Smooth muscle cell (in vitro differentiated cells): ENCODE measurements at regions not wholly inside any gene's neighbourhood (a gene's known extent, or its start where the extent isn't known, plus 50 kb on each side); places are given as distances from the start of the nearest gene placed in this dataset.
A peak's percentile ranks its signal among the peaks of the same experiment; 100 is the strongest.

Source experiments
- DNase-seq: peaks from one replicate; lab custom pipeline; 2025; ENCODE audit not compliant: unreplicated experiment; lab: John Stamatoyannopoulos, UW
- H2AFZ ChIP-seq: fragments of 200-600 bp; sonication (generic); 2 replicates; pipeline ENCODE4 v1.6.0; 2016; ENCODE audit warnings: antibody characterized with exemption, low read depth, mild to moderate bottlenecking
- H3F3A ChIP-seq: fragments of 200-600 bp; sonication (generic); 2 replicates; pipeline ENCODE4 v1.6.0; 2017; ENCODE audit warnings: antibody characterized with exemption, low read depth
- H3K27ac ChIP-seq: fragments of 200-600 bp; sonication (generic); 2 replicates; pipeline ENCODE4 v1.5.1; 2016; ENCODE audit warnings: low read depth, mild to moderate bottlenecking
- H3K27me3 ChIP-seq: fragments of 200-600 bp; sonication (generic); 2 replicates; pipeline ENCODE4 v1.6.1; 2016; ENCODE audit warnings: low read depth, mild to moderate bottlenecking
- H3K36me3 ChIP-seq: fragments of 200-600 bp; sonication (generic); 2 replicates; pipeline ENCODE4 v1.5.1; 2016; ENCODE audit warnings: low read depth
- H3K4me1 ChIP-seq: fragments of 200-600 bp; sonication (generic); 2 replicates; pipeline ENCODE4 v1.5.1; 2016; ENCODE audit warnings: low read depth
- H3K4me2 ChIP-seq: fragments of 200-600 bp; sonication (generic); 2 replicates; pipeline ENCODE4 v1.6.0; 2016; ENCODE audit warnings: mild to moderate bottlenecking
- H3K4me3 ChIP-seq: fragments of 200-600 bp; sonication (generic); 2 replicates; pipeline ENCODE4 v1.5.1; 2016; ENCODE audit warnings: mild to moderate bottlenecking
- H3K79me2 ChIP-seq: fragments of 200-600 bp; sonication (generic); 2 replicates; pipeline ENCODE4 v1.6.0; 2016; ENCODE audit warnings: low read depth, mild to moderate bottlenecking
- H3K9ac ChIP-seq: fragments of 200-600 bp; sonication (generic); 2 replicates; pipeline ENCODE4 v1.6.0; 2016; ENCODE audit warnings: low read depth
- H3K9me3 ChIP-seq: fragments of 200-600 bp; sonication (generic); replicated peaks from 2 replicates; pipeline ENCODE4 v1.5.1; 2016; ENCODE audit warnings: low read depth
- H4K20me1 ChIP-seq: fragments of 200-600 bp; sonication (generic); 2 replicates; pipeline ENCODE4 v1.6.0; 2016; ENCODE audit warnings: low read depth
- WGBS: methylation state at CpG from one replicate; pipeline ENCODE4 v1.1.7; 2016; ENCODE audit warnings: low lambda C conversion rate; 5-methylcytosine and 5-hydroxymethylcytosine counted together
- TF ChIP-seq, protein P1 (sequence below): fragments of 200-600 bp; sonication (generic); IDR thresholded peaks from 2 replicates; pipeline ENCODE4 v1.5.1; 2017; ENCODE audit warnings: borderline replicate concordance, mild to moderate bottlenecking, antibody characterized with exemption; ENCODE audit not compliant: insufficient read depth, poor library complexity, severe bottlenecking

DNA sequence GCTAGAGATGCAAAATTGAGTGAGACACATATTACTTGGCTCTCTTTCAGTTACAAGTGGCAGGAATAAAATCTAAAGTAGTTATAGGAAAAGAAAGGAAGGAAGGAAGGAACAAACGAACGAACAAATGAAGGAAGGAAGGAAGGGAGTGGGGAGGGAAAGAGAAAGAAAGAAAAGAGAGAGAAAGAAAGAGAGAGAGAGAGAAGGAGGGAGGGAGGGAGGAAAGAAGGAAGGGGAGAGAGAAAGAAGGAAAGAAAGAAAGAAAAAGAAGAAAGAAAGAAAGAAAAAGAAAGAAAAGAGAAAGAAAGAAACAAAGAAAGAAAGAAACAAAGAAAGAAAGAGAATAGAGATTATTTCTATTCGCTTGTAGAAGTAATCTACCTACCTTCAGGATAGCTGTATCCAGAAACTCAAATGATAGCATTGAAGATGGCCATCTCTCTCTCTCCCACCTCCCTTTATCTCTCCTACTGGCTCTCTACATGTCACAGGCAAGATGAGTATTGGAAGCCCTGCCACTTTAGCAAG, 229.7 kb upstream of the TLE3 start:
- H2AFZ ChIP-seq = peak overlapping the region; percentile 9
- H3K27me3 ChIP-seq = no peaks in the 10 kb centered on the region
- no peak for DNase-seq
- no peaks in the 10 kb centered on the region for H4K20me1 ChIP-seq
- no peak overlapping the region for H3K9ac ChIP-seq
- peak overlapping the region; percentile 37 for H3K27ac ChIP-seq
- H3K36me3 ChIP-seq = no peaks in the 10 kb centered on the region
- peak overlapping the region; percentile 17 for H3K4me2 ChIP-seq
- WGBS = 97% methylated on average over 3 of the region's 3 CpGs
- H3K4me3 ChIP-seq = no peak overlapping the region
- H3K79me2 ChIP-seq = no peaks in the 10 kb centered on the region
- TF ChIP-seq, protein P1, sequence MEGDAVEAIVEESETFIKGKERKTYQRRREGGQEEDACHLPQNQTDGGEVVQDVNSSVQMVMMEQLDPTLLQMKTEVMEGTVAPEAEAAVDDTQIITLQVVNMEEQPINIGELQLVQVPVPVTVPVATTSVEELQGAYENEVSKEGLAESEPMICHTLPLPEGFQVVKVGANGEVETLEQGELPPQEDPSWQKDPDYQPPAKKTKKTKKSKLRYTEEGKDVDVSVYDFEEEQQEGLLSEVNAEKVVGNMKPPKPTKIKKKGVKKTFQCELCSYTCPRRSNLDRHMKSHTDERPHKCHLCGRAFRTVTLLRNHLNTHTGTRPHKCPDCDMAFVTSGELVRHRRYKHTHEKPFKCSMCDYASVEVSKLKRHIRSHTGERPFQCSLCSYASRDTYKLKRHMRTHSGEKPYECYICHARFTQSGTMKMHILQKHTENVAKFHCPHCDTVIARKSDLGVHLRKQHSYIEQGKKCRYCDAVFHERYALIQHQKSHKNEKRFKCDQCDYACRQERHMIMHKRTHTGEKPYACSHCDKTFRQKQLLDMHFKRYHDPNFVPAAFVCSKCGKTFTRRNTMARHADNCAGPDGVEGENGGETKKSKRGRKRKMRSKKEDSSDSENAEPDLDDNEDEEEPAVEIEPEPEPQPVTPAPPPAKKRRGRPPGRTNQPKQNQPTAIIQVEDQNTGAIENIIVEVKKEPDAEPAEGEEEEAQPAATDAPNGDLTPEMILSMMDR = no peak
- peaks cover 20% of the 10 kb centered on the region for H3F3A ChIP-seq
- H3K9me3 ChIP-seq = no peaks in the 10 kb centered on the region
- H3K4me1 ChIP-seq = peaks cover 26% of the 10 kb centered on the region

DNA sequence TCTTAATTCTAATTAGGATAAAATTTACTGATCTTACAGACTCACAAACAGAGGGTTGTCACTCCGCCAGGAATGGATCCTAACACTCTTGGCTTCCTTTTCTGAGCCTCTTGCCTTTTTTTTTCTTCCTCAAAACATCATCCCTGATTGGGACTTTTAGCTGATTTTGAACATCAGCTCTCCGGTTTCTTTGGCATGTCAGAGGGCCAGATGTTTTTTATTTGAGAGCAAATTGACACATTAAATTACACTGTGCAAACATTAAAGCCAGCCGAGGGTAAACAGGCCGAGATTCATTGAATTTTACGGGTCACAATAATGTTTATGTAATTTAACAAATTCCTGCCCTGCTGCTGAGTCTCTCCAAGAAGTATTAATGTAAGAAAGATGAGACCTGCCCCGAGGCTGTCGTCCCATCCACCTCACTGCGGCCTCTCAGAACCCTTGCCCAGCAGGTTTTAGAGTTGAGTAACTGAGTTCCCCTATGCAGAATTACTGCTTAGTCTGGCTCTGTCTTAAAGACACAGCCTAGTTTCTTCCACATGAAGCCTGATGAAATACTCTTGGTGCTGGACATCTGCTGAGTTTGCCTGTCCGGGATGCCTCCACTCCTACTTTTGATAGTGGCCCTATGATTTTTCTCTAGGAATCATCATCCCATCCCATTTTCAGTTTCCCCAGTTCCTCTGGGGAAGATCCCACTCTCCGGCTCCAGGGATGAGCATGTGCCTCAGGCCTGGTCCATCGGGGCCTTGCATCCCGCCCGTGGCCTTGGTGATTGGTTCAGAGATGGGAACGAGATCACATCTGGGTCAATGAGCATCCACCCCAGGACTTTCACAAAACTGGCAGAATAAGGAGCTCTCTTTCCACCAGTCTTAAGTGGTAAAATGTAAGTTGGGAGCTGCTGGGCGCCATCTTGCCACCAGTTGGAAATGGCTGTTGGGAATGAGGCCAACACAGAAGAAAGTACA, 226.6 kb upstream of the TLE3 start:
- Histone ChIP-seq H3K4me3 (no peak overlapping the region), H3K36me3 (no peaks in the 10 kb centered on the region), H4K20me1 (no peaks in the 10 kb centered on the region), H2AFZ (no peak overlapping the region), H3K9ac (no peak overlapping the region), H3K27me3 (no peaks in the 10 kb centered on the region), H3K79me2 (no peaks in the 10 kb centered on the region), H3K27ac (peak overlapping the region; percentile 49), H3K4me1 (peaks cover 26% of the 10 kb centered on the region), H3K9me3 (no peaks in the 10 kb centered on the region), H3F3A (peaks cover 26% of the 10 kb centered on the region), H3K4me2 (peak overlapping the region; percentile 70)
- TF ChIP-seq, protein P1 = no peak
- no peak for DNase-seq
- WGBS = 52% methylated on average over 15 of the region's 15 CpGs

DNA sequence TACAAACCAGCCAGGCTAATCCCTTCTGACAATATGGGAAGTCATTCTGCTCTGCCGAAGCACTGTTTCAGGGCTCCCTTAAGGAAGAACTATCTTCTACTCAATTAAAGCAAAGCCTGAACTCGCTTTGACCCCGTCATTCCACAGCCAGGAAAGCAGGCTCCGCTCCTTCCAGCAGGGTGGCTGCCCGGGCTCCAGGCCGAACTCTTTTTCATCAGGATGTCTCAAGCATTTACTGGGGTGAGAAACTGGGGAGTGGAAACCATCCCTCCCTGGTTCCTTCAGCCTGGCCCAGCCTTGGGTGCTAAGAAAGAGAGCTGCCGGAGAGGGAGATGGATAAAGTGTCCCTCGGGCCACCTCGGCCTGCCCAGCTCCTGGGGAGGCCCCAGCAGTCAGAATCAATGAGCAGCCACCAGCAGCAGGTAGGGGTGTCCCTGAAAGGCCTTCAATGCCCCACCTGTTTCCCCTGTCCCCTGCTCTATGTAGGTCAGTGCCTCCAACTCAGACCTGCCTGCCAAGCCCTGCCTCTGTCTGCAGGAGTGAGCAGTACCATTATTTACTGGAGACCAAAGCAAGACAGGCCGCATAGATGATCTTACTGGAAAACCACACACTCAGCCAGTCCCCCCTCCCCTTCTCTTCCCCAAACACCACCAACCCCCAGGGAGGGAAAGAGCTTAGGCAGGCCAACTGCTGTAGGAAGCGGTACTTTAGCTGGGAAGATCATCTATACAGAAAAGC, 225.6 kb upstream of the TLE3 start:
- peak overlapping the region; percentile 49 for H3K27ac ChIP-seq
- H3K4me2 ChIP-seq = peak overlapping the region; percentile 70
- H3K9me3 ChIP-seq = no peaks in the 10 kb centered on the region
- 24% methylated on average over 11 of the region's 11 CpGs for WGBS
- no peaks in the 10 kb centered on the region for H3K27me3 ChIP-seq
- H3K9ac ChIP-seq = no peak overlapping the region
- no peaks in the 10 kb centered on the region for H4K20me1 ChIP-seq
- no peaks in the 10 kb centered on the region for H3K36me3 ChIP-seq
- TF ChIP-seq, protein P1 = no peak
- H2AFZ ChIP-seq = no peak overlapping the region
- H3K4me1 ChIP-seq = peaks cover 26% of the 10 kb centered on the region
- peaks cover 27% of the 10 kb centered on the region for H3F3A ChIP-seq
- DNase-seq = no peak
- no peak overlapping the region for H3K4me3 ChIP-seq
- H3K79me2 ChIP-seq = no peaks in the 10 kb centered on the region
